ENCODE measurements at regions not wholly inside any gene's neighbourhood (a gene's known extent, or its start where the extent isn't known, plus 50 kb on each side); places are given as distances from the start of the nearest gene placed in this dataset.
"Not testable (repeated sequence)": the region's sequence is repeated elsewhere in the genome, so short reads cannot be mapped to it uniquely, and the experiment has no call there.

GRCh38 chr7:13126347-13126746 is 438.9 kb downstream of the ARL4A start:
- ChIA-PET CTCF (no interaction called here), POLR2A (interaction anchor here (0.7 kb wide), 1 partner anchor 18 kb away, joined by 3 read pairs; no protein-coding TSS in a partner anchor)
- Mint-ChIP-seq H3K27me3 (peaks cover 7% of the 10 kb centered on the region), H3K4me1 (no peaks in the 10 kb centered on the region), H3K4me3 (no peak overlapping the region), H3K27ac (no peak overlapping the region), H3K36me3 (ENCODE audit: low read depth) (no peaks in the 10 kb centered on the region), H3K9me3 (peaks cover 5% of the 10 kb centered on the region)
- intact Hi-C loops (cut with micrococcal nuclease): no loop called here
- ATAC-seq (ENCODE audit: low read depth): no peak
- no peak for TF ChIP-seq CTCF (IDR thresholded peaks at IDR 0.05)
- DNase-seq: no peak

GRCh38 chr7:13130321-13130720 is 442.9 kb downstream of the ARL4A start:
- Mint-ChIP-seq H3K4me3 (no peak overlapping the region), H3K27me3 (peaks cover 5% of the 10 kb centered on the region), H3K9me3 (no peaks in the 10 kb centered on the region), H3K36me3 (ENCODE audit: low read depth) (no peaks in the 10 kb centered on the region), H3K27ac (no peak overlapping the region), H3K4me1 (no peaks in the 10 kb centered on the region)
- intact Hi-C loops (cut with micrococcal nuclease): no loop called here
- ChIA-PET CTCF (no interaction called here), POLR2A (no interaction called here)
- TF ChIP-seq CTCF (IDR thresholded peaks at IDR 0.05): no peak
- no peak for ATAC-seq (ENCODE audit: low read depth)
- DNase-seq: no peak

- H3K27me3 Mint-ChIP-seq; intact Hi-C loops (cut with micrococcal nuclease); H3K36me3 Mint-ChIP-seq (ENCODE audit: low read depth); H3K4me1 Mint-ChIP-seq; CTCF ChIA-PET; H3K9me3 Mint-ChIP-seq; POLR2A ChIA-PET; ATAC-seq (ENCODE audit: low read depth); H3K4me3 Mint-ChIP-seq; H3K27ac Mint-ChIP-seq; DNase-seq: not testable (repeated sequence)
Observed at GRCh38 chr7:13130906-13131305, 443.5 kb downstream of the ARL4A start.

GRCh38 chr7:13132314-13132713 is 444.9 kb downstream of the ARL4A start:
- CTCF ChIA-PET: no interaction called here
- H3K9me3 Mint-ChIP-seq: peaks cover 2% of the 10 kb centered on the region

GRCh38 chr7:13136345-13136744 is 448.9 kb downstream of the ARL4A start:
- intact Hi-C loops (cut with micrococcal nuclease); H3K36me3 Mint-ChIP-seq (ENCODE audit: low read depth); H3K27me3 Mint-ChIP-seq; H3K4me1 Mint-ChIP-seq; ATAC-seq (ENCODE audit: low read depth); POLR2A ChIA-PET; H3K9me3 Mint-ChIP-seq; CTCF ChIA-PET; H3K4me3 Mint-ChIP-seq; H3K27ac Mint-ChIP-seq; DNase-seq: not testable (repeated sequence)

More at GRCh38 chr7:13132314-13132713, 444.9 kb downstream of the ARL4A start:
- POLR2A ChIA-PET: no interaction called here
- no peak for TF ChIP-seq CTCF (IDR thresholded peaks at IDR 0.05)
- Mint-ChIP-seq H3K27ac (no peak overlapping the region), H3K4me1 (no peaks in the 10 kb centered on the region), H3K27me3 (peaks cover 5% of the 10 kb centered on the region), H3K4me3 (no peak overlapping the region), H3K36me3 (ENCODE audit: low read depth) (no peaks in the 10 kb centered on the region)
- intact Hi-C loops (cut with micrococcal nuclease): no loop called here
- no peak for ATAC-seq (ENCODE audit: low read depth)
- no peak for DNase-seq

GRCh38 chr7:13139436-13139835 is 452.0 kb downstream of the ARL4A start:
- Mint-ChIP-seq H3K36me3 (ENCODE audit: low read depth) (no peaks in the 10 kb centered on the region), H3K9me3 (peaks cover 2% of the 10 kb centered on the region), H3K27me3 (no peaks in the 10 kb centered on the region), H3K27ac (no peak overlapping the region), H3K4me3 (no peak overlapping the region), H3K4me1 (no peaks in the 10 kb centered on the region)
- intact Hi-C loops (cut with micrococcal nuclease): no loop called here
- POLR2A ChIA-PET: no interaction called here
- TF ChIP-seq CTCF (IDR thresholded peaks at IDR 0.05): no peak
- ATAC-seq (ENCODE audit: low read depth) (no peak), DNase-seq (no peak)
- CTCF ChIA-PET: no interaction called here

Data from activated B cell treated with CpG ODN at 0.5 μM for 24 hours (primary cell).